SKM-1 (cell line): ENCODE measurements at regions not wholly inside any gene's neighbourhood (a gene's known extent, or its start where the extent isn't known, plus 50 kb on each side); places are given as distances from the start of the nearest gene placed in this dataset.
A peak's percentile ranks its signal among the peaks of the same experiment; 100 is the strongest.
"Not testable (repeated sequence)": the region's sequence is repeated elsewhere in the genome, so short reads cannot be mapped to it uniquely, and the experiment has no call there.

Experiments
- DNase-seq: peaks from one replicate; lab custom pipeline; 2025; ENCODE audit not compliant: unreplicated experiment; lab: John Stamatoyannopoulos, UW

DNA sequence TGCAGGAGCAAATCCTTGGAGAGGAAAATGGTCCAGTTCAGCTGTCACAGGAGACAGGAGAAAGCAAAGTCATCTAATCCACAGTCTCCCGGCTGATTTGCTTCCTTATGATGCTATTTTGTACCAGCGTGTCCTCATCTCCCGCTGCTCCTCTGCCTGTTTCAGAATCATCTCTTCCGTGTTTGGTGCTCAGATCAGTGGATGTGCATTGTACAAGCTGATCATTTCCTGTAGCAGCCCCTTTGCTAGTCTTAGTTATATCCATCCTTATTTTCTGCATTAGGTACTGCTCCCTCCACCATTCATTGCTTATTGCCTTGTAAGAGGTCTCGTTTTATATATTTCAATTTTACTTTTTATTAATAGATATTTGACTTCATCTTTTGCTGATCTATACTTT, 219.9 kb upstream of the PRSS58 start:
- DNase-seq: not testable (repeated sequence)

- DNase-seq: no peak
Observed at GRCh38 chr7:142477079-142477651, 219.3 kb upstream of the PRSS58 start.

- DNase-seq: no peak
Observed at GRCh38 chr7:142476077-142476476, 218.2 kb upstream of the PRSS58 start.

DNA sequence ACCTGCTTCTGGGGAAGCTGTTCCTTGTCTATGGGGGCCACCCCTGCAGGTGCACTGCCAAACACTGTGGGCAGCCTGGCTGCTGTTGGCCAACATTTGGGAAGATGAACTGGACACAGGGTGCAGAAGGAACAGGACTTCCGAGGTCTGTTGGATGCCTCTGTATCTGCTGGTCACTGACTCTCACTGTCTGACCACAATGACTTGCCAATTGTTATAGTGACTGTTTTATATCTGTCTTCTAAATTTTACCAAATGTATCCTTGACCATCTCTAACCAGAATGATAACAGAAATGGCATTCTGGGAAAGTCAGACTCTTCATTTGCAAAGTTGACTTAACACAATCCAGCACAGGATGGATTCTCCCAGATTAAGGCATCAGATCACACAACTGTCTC, 214.0 kb upstream of the PRSS58 start:
- DNase-seq: no peak

DNA sequence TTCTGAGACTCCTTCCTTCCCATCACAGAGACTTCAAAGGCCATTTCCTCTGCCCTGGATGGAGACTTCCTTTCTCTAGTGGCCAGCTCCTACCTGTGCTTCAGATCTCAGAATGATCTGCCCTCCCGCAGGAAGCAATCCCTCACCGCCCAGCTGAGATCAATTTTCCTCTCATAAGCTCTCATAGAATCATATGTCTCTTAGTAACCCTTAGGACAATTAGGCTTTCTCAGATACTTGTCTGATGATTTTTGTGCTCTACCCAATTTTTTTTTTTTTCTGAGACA, 212.6 kb upstream of the PRSS58 start:
- DNase-seq: no peak

DNA sequence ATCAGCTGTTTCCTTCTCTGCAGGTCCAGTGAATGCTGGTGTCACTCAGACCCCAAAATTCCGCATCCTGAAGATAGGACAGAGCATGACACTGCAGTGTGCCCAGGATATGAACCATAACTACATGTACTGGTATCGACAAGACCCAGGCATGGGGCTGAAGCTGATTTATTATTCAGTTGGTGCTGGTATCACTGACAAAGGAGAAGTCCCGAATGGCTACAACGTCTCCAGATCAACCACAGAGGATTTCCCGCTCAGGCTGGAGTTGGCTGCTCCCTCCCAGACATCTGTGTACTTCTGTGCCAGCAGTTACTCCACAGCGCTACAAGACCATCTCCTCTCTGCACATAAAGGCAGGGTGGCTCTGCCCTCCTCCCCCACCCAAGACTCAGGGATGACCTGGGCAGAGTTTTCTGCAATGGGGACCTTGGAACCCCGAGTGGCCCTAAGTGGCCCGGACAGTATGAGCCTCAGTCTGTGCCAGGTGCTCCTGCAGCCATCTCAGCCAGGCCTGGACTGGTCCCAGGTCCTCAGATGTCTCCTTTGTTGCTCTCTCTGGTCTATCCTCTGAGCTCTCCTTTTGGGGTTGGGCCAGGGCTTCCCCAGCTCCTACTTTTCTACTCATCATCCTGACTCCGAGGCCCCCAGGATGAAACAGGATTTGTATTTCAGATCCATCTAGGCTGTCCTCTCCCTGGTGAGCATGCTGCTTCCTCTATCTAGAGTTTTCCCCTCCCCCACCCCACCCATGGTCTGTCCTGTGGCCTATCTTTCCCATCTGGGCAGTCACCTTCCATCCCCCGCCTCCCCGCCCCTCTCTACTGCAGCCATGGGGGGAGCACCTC, 212.1 kb upstream of the PRSS58 start:
- no peak for DNase-seq

GRCh38 chr7:142468871-142469665, 211.2 kb upstream of the PRSS58 start:
- DNase-seq: no peak

- not testable (repeated sequence) for DNase-seq
Observed at GRCh38 chr7:142467056-142467655, 209.3 kb upstream of the PRSS58 start.

DNA sequence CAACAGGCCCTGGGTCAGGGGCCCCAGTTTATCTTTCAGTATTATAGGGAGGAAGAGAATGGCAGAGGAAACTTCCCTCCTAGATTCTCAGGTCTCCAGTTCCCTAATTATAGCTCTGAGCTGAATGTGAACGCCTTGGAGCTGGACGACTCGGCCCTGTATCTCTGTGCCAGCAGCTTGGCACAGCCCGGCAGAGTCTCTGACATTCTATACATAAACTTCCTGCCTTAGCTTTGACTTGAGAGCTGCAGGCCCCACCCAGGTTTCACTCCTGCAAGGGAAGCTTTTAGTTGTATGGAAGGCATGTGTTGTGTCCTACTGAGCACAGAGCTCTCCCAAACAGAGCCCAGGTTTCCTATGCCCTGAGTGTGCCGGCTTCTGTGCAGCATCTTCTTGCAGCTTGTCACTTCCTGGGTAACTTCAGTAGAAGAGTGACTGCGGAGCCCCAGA, 205.6 kb upstream of the PRSS58 start:
- no peak for DNase-seq

DNA sequence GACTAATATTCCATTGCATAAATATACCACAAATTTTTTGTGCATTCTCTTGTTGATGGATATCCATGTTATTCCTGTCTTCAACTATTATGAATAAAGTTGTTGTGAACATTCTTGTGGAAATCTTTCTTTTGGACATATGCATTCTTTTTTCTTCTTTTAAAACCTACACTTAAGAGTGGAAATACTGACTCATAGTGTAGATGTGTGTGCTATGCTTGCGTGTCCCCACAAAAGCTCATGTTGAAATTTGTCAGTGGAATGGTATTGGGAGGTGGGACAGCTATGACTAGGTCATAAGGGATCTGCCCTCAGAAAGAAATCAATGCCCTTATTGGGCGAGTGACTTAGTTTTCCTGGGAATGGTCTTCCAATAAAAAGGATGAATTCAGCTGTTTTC, 203.6 kb upstream of the PRSS58 start:
- DNase-seq: no peak

GRCh38 chr7:142460402-142461117, 202.7 kb upstream of the PRSS58 start:
- no peak for DNase-seq

- peak; percentile 30 for DNase-seq
Observed at GRCh38 chr7:142459551-142459963, 201.7 kb upstream of the PRSS58 start.

- no peak for DNase-seq
Observed at GRCh38 chr7:142457146-142457703, 199.4 kb upstream of the PRSS58 start.

- no peak for DNase-seq
Observed at GRCh38 chr7:142455392-142455791, 197.5 kb upstream of the PRSS58 start.

- DNase-seq: no peak
Observed at GRCh38 chr7:142454862-142455261, 197.0 kb upstream of the PRSS58 start.

DNA sequence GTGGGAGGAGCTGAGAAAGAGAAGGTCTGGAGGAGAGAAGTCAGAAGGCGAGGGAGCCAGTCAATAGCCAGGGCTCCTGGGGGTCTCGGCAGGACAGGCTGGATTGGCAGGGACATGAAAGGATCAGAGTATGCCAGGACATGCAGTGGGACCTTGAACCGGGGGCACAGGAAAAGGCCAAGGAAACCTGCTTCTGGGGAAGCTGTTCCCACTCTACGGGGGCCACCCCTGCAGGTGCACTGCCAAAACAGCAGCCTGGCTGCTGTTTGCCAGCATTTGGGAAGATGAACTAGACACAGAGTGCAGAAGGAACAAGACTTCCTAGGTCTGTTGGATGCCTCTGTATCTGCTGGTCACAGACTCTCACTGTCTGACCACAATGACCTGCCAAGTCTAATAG, 194.9 kb upstream of the PRSS58 start:
- DNase-seq: no peak

- DNase-seq: no peak
Observed at GRCh38 chr7:142451817-142452216, 194.0 kb upstream of the PRSS58 start.

DNA sequence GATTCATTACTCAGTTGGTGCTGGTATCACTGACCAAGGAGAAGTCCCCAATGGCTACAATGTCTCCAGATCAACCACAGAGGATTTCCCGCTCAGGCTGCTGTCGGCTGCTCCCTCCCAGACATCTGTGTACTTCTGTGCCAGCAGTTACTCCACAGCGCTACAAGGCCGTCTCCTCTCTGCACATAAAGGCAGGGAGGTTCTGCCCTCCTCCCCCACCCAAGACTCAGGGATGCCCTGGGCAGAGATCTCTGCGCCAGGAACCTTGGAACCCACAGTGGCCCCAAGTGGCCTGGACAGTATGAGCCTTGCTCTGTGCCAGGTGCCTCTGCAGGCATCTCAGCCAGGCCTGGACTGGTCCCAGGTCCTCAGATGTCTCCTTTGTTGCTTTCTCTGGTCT, 193.4 kb upstream of the PRSS58 start:
- DNase-seq: no peak

DNA sequence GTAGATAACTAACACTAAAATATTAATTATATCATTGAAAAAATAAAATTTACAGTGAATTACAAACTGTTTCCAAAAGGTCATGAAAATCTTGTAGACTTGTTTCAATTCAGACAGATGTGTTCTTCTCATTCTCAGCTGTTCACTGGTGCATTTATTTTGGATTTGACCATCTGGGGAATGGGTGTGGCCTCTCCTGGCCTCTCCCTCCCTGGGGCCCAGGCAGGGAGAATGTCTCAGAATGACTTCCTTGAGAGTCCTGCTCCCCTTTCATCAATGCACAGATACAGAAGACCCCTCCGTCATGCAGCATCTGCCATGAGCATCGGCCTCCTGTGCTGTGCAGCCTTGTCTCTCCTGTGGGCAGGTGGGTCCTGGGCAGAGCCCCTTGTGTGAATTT, 192.8 kb upstream of the PRSS58 start:
- no peak for DNase-seq

GRCh38 chr7:142450206-142450605, 192.3 kb upstream of the PRSS58 start:
- DNase-seq: no peak

DNA sequence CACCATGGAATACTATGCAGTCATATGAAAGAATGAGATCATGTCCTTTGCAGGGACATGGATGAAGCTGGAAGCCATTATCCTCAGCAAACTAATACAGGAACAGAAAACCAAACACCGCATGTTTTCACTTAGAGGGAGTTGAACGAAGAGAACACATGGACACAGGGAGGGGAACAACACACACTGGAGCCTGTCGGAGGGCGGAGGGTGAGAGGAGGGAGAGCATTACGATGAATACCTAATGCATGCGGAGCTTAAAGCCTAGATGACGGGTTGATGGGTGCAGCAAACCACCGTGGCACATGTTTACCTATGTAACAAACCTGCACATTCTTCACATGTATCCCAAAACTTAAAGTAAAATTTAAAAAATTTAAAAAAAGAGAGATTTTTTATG, 191.0 kb upstream of the PRSS58 start:
- not testable (repeated sequence) for DNase-seq
